Inferior parietal cortex (tissue), 1 donor: ENCODE measurements at regions not wholly inside any gene's neighbourhood (a gene's known extent, or its start where the extent isn't known, plus 50 kb on each side); places are given as distances from the start of the nearest gene placed in this dataset.

ENCODE experiments used
- DNase-seq: peaks from one replicate; pipeline ENCODE4 v3.0.0-alpha.2; 2016; ENCODE audit errors: extremely low spot score

GRCh38 chr16:11401161-11402050 is 56.1 kb downstream of the RMI2 start:
- no peak for DNase-seq

DNA sequence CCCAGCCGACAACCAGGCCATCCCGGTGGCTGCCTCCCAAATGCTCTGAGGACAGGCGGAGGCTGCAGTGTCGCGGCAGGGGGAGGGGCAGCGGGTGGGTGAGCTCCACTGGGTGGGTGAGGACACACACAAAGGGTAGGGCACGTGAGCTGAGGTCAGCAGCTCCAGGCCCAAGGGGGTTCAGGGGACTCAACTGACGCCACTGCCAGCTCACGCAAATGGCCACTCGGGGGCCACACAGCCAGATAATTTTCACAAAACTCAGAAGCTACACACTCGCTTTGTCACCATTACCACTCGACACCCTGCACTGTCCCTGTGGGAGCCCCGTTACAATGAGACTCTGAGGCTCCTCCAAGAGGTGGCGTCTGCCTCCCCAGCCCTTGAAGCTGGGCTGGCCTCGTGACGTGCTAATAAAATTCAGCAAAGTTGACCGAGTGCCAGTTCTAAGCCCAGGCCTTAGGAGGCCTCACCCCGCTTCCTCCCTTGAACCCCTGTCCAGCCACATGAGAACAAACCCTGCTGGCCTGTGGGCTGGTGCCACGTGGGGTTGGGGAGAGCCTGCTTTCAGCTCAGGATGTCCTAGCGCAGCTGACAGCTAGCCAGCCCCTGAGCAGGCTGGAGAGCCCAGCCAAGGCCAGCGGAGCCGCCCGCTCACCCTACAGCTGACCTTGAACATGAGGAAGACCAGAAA is 56.9 kb downstream of the RMI2 start:
- DNase-seq = no peak

GRCh38 chr16:11402745-11403533 is 57.7 kb downstream of the RMI2 start:
- DNase-seq = no peak

GRCh38 chr16:11403534-11403795 is 58.2 kb downstream of the RMI2 start:
- no peak for DNase-seq

GRCh38 chr16:11403920-11404319 is 58.7 kb downstream of the RMI2 start:
- no peak for DNase-seq

DNA sequence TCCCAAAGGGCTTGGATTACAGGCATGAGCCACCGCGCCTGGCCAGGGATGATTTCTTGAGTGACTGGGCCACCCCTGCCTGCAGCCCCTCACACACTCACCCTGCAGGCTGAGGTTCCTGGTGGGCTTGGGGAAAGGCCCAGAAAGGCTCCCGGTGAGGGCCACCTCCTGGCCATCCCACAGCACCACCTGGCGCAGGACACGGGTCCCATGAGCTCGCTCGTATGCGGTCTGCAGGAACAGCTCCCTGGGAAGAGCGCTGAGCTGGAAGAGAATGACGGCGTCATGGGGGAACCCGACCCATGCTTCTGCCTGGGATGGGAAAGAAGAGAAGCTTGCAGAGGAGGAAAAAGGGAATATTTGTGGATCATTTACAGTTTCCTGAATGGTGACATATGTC is 59.3 kb downstream of the RMI2 start:
- no peak for DNase-seq

DNA sequence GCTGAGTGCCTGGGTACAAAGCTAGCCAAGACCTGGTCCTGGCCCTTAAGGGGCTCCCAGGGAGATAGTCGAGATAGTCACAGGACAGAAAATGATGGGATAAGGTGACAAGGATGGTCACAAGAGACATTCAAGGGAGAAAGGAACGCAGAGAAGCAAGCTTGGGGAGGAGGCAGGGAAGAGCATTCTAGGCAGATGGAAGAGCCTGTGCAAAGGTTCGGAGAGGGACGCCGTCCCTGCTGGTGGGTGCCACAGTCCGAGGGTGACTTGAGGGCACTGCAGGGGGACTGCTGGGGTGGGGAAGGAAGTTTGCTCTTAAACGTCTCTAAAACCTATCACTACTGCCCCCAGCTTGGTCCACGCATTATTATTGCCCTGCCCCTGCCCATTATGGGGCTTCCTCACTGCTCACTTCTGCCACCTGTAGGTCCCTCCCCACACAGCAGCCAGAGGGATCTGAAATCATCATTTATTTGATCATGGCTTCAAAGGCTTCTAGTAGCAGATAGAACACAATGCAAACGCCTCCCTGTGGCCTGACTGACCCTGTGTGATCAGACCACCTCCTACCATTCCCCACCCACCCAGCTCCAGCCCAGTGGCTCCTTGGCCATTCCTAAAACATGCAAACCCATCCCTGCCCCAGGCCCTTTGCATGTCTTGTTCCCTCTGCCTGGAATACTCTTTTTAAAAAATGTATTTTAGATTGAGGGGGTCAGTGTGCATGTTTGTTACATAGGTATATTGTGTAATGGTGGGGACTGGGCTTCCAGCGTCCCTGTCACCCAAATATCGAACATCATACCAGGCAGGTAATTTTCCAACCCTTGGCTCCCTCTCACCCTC is 60.3 kb downstream of the RMI2 start:
- no peak for DNase-seq

DNA sequence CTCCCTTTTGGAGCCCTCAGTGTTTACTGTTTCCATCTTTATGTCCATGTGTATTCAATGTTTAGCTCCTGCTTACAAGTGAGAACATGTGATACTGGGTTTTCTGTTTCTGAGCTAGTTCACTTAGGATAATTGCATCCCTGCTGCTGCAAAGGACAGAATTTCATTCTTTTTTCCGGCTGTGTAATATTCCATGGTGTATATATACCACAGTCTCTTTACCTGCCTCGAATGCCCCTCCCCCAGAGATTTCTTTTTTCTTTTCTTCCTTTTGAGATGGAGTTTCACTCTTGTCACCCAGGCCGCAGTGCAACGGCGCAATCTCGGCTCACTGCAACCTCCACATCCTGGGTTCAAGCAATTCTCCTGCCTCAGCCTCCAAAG is 60.9 kb downstream of the RMI2 start:
- no peak for DNase-seq

- peak; percentile 56 for DNase-seq
Observed at GRCh38 chr16:11407047-11407982, 62.1 kb downstream of the RMI2 start.

- no peak for DNase-seq
Observed at GRCh38 chr16:11408216-11408615, 63.0 kb downstream of the RMI2 start.

DNA sequence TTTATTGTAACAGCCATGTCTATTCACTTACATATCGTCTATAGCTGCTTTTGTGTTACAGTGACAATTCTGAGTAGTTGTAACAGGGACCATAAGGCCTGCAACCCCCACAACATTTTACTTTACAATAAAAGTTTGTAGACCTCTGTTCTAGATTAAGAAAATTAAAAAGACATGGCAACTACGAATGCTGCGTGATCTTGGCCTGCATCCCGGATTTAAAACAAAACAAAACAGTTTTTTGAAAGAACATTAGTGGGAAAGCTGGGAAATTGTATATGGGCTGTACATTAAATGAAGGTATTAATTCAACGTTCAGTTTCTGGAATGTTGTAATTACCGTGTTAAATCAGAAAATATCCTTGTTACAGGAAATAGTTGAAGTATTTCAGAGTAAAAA is 64.1 kb downstream of the RMI2 start:
- DNase-seq = no peak

GRCh38 chr16:11410376-11411058 is 65.3 kb downstream of the RMI2 start:
- no peak for DNase-seq

- no peak for DNase-seq
Observed at GRCh38 chr16:11411059-11411550, 65.8 kb downstream of the RMI2 start.

- no peak for DNase-seq
Observed at GRCh38 chr16:11412175-11412904, 67.1 kb downstream of the RMI2 start.

- DNase-seq = no peak
Observed at GRCh38 chr16:11412965-11413887, 68.0 kb downstream of the RMI2 start.

DNA sequence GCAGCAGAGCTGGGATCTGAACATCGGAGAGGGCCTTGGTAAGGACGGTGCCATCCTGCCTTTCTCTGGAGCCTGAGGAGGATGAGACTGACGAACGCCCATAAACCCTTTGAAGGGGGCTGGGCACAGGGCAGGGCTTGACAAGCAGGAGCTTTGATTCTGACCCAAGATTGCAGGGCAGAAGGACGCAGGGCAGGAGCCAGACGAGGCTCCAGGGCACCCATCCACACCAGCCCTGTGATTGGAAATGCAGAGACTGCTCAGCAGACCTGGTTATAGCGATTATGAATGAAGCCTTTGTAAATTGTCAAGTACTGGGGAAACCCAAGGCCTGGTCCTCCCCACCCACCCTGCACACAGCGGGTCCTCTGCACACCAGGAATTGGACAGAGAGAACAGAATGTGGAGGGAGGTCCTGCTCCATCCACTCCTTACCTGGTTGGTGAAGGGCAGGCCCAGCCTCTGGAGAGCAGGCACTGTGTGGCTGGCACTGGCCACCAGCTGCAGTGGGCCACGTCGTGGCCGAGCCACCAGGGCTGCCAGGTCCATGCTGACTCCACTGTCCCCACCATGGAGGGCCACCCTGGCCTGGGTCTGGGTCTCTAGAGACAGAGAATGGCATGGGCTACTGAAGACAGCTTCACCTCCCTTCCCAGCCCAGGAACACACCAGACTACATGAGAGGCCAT is 68.8 kb downstream of the RMI2 start:
- no peak for DNase-seq
